ENCODE measurements at regions not wholly inside any gene's neighbourhood (a gene's known extent, or its start where the extent isn't known, plus 50 kb on each side); places are given as distances from the start of the nearest gene placed in this dataset.

DNA sequence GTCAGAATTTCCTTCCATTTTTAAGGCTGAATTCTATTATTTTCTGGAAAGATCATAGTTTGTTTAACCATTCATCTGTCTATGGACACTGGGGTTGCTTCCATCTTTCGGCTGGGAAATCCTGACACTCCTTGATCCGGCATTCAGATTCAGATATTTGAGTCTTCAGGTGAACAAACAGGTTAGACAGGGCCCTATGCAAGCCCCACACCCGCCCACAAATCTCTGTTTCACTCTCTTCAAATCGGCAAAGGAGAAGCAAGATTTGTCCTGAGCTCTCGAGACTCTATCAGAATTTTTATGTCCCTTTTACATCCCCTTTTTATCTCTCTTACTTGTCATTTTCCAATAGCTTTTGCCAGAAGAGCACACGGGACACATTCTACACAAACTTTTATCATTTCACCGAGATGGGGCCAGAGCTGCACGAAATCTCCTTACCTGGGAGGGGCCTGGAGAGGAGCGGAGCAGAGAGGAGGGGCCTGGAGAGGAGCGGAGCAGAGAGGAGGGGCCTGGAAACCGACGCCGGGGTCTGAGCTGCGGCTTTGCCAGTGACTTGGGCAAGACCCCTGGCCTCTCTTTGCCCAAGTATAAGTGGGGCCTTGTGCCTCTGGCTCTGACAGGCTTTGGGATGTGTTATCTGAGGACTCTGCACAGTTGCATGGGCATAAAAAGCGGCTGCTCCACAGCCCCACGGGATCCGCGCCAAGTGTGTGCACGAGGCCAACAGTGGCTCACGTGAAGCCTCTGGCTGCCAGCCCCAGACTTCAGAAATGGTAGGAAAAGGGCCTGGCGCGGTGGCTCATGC lies 54.3 kb upstream of the RBFOX3 start (continued):
- no peak for TF ChIP-seq KDM2A (CRISPR knock-in tag; IDR thresholded peaks at IDR 0.05; ENCODE audit: borderline replicate concordance, low read depth)
- TF ChIP-seq, protein P1, sequence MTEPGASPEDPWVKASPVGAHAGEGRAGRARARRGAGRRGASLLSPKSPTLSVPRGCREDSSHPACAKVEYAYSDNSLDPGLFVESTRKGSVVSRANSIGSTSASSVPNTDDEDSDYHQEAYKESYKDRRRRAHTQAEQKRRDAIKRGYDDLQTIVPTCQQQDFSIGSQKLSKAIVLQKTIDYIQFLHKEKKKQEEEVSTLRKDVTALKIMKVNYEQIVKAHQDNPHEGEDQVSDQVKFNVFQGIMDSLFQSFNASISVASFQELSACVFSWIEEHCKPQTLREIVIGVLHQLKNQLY (CRISPR knock-in tag; IDR thresholded peaks at IDR 0.05): no peak
- TF ChIP-seq MAZ (IDR thresholded peaks at IDR 0.05; ENCODE audit: borderline replicate concordance, low read depth, low read length): no peak
- no peak for TF ChIP-seq MAZ (CRISPR knock-in tag; IDR thresholded peaks at IDR 0.05; ENCODE audit: low read depth)
- TF ChIP-seq, protein P2, sequence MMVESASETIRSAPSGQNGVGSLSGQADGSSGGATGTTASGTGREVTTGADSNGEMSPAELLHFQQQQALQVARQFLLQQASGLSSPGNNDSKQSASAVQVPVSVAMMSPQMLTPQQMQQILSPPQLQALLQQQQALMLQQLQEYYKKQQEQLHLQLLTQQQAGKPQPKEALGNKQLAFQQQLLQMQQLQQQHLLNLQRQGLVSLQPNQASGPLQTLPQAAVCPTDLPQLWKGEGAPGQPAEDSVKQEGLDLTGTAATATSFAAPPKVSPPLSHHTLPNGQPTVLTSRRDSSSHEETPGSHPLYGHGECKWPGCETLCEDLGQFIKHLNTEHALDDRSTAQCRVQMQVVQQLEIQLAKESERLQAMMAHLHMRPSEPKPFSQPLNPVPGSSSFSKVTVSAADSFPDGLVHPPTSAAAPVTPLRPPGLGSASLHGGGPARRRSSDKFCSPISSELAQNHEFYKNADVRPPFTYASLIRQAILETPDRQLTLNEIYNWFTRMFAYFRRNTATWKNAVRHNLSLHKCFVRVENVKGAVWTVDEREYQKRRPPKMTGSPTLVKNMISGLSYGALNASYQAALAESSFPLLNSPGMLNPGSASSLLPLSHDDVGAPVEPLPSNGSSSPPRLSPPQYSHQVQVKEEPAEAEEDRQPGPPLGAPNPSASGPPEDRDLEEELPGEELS (CRISPR knock-in tag; IDR thresholded peaks at IDR 0.05): no peak

DNA sequence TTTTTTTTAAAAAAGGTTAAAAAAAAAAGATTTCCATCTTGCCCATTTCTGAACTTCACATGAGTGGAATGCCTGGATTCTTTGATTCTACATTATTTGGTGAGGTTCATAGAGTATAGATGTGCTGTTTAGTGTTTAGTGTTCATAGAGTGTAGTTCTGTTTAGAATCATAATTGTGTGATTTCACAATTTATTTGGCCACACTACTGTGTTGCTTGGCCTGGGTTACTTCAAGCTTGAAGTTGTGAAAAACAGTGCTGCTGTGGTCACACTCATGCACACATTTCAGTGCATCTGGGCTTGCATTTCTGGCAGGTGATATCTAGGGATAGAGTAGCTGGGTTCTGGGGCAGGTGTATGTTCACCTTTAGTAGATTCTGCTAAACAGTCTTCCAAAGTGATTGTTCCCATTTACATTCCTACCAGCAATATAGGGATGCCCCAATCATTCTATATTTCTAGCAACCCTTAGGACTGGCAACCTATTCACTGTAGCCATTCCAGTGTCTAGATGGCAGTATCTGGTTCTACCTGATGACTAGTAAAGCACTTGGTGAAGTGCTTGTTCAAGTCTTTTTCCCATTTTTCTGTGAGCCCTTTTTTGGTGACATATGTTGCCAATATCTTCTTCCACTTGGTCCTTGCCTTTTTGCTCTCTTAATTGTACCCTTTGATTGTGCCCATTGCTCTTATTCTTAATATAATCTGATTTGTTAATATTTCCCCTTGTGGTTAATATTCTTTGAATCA lies 50.6 kb upstream of the RBFOX3 start:
- H2AFZ ChIP-seq (ENCODE audit: low read length): no peak overlapping the region
- in situ Hi-C loops (cut with HindIII; ENCODE audit: extremely low pct_ligation_motif_present, low pct_unique_long_range_greater_than_20kb) (no loop called here), intact Hi-C loops (cut with micrococcal nuclease; ENCODE audit: unreplicated experiment) (no loop called here)
- H3K4me1 ChIP-seq (ENCODE audit: insufficient read depth, low read length): no peaks in the 10 kb centered on the region
- H3K27me3 ChIP-seq (ENCODE audit: control insufficient read depth in 1 of 2, insufficient read depth in 2 of 2, low read length in 2 of 2): peaks cover 0 to 44% of the 10 kb centered on the region in 2 experiments; a peak in 4 of 5 replicates
- no peaks in the 10 kb centered on the region for H3K36me3 ChIP-seq (replicated peaks in 1 of 2; ENCODE audit: control insufficient read depth in 1 of 2, insufficient read depth in 2 of 2, low read length in 2 of 2)
- ATAC-seq (no peak), DNase-seq (ENCODE audit: low spot score) (no peak), FAIRE-seq (no peak)
- no TSS peak for BruUV-seq (replicated peaks)
- no peaks in the 10 kb centered on the region for H4K20me1 ChIP-seq (ENCODE audit: insufficient read depth, low read length)
- CTCF ChIA-PET (ENCODE audit: low intra/inter-chr PET ratio, low total read pairs): no interaction called here
- POLR2A ChIA-PET: no interaction called here
- no peak overlapping the region for H3K27ac ChIP-seq (ENCODE audit: extremely low read length, insufficient read depth, low read length)
- no peaks in the 10 kb centered on the region for H3K79me2 ChIP-seq (ENCODE audit: insufficient read depth, low read length)
- H3K9ac ChIP-seq (ENCODE audit: insufficient read depth, low read depth, low read length): no peak overlapping the region
- H3K9me3 ChIP-seq (ENCODE audit: low read length): no peaks in the 10 kb centered on the region
- H3K4me2 ChIP-seq (ENCODE audit: low read depth, low read length): no peak overlapping the region
- H3K4me3 ChIP-seq (replicated peaks in 1 of 3; ENCODE audit: insufficient read depth in 1 of 3, low read depth in 2 of 3, low read length in 3 of 3): no peak overlapping the region
- TF ChIP-seq MTA3 (CRISPR knock-in tag; IDR thresholded peaks at IDR 0.05) (no peak), UBTF (CRISPR knock-in tag; IDR thresholded peaks at IDR 0.05) (no peak), HOMEZ (CRISPR knock-in tag; IDR thresholded peaks at IDR 0.05; ENCODE audit: low read depth) (no peak), ELF3 (CRISPR knock-in tag; IDR thresholded peaks at IDR 0.05) (no peak)
- TF ChIP-seq, protein P3, sequence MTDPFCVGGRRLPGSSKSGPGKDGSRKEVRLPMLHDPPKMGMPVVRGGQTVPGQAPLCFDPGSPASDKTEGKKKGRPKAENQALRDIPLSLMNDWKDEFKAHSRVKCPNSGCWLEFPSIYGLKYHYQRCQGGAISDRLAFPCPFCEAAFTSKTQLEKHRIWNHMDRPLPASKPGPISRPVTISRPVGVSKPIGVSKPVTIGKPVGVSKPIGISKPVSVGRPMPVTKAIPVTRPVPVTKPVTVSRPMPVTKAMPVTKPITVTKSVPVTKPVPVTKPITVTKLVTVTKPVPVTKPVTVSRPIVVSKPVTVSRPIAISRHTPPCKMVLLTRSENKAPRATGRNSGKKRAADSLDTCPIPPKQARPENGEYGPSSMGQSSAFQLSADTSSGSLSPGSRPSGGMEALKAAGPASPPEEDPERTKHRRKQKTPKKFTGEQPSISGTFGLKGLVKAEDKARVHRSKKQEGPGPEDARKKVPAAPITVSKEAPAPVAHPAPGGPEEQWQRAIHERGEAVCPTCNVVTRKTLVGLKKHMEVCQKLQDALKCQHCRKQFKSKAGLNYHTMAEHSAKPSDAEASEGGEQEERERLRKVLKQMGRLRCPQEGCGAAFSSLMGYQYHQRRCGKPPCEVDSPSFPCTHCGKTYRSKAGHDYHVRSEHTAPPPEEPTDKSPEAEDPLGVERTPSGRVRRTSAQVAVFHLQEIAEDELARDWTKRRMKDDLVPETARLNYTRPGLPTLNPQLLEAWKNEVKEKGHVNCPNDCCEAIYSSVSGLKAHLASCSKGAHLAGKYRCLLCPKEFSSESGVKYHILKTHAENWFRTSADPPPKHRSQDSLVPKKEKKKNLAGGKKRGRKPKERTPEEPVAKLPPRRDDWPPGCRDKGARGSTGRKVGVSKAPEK (CRISPR knock-in tag; IDR thresholded peaks at IDR 0.05; ENCODE audit: borderline replicate concordance): no peak
- TF ChIP-seq, protein P4, sequence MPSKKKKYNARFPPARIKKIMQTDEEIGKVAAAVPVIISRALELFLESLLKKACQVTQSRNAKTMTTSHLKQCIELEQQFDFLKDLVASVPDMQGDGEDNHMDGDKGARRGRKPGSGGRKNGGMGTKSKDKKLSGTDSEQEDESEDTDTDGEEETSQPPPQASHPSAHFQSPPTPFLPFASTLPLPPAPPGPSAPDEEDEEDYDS (CRISPR knock-in tag; IDR thresholded peaks at IDR 0.05): no peak
